K562 (cell line): ENCODE measurements at regions not wholly inside any gene's neighbourhood (a gene's known extent, or its start where the extent isn't known, plus 50 kb on each side); places are given as distances from the start of the nearest gene placed in this dataset.

Experiments
- CBX1 ChIP-seq: sonication (generic); IDR thresholded peaks from 2 replicates; pipeline ENCODE4 v1.6.1; 2016; ENCODE audit warnings: antibody characterized with exemption, low read depth, mild to moderate bottlenecking
- CREB5 ChIP-seq: fragments of 250-450 bp; sonication (Bioruptor Pico); IDR thresholded peaks from 2 replicates; pipeline ENCODE4 v1.5.0; 2020; ENCODE audit warnings: mild to moderate bottlenecking
- CXXC5 ChIP-seq: fragments of 250-450 bp; sonication (Bioruptor Pico); IDR thresholded peaks from 2 replicates; pipeline ENCODE4 v1.8.0; 2022; ENCODE audit warnings: inconsistent platforms, mild to moderate bottlenecking, moderate library complexity
- E2F5 ChIP-seq: sonication (generic); formaldehyde crosslinking; IDR thresholded peaks from 2 replicates; pipeline ENCODE4 v1.8.0; 2022; ENCODE audit warnings: mild to moderate bottlenecking, missing genetic modification reagents
- NCOA1 ChIP-seq: fragments of 450-650 bp; IDR thresholded peaks from 2 replicates; pipeline ENCODE4 v1.6.1; 2016; ENCODE audit warnings: low read depth
- NCOR1 ChIP-seq: fragments of 450-650 bp; IDR thresholded peaks from 2 replicates; pipeline ENCODE4 v1.6.1; 2016; ENCODE audit warnings: mild to moderate bottlenecking, moderate library complexity
- NFIC ChIP-seq: fragments of 450-650 bp; IDR thresholded peaks from 2 replicates; pipeline ENCODE4 v1.6.1; 2017; ENCODE audit warnings: mild to moderate bottlenecking, inconsistent platforms
- PATZ1 ChIP-seq: fragments of 250-450 bp; sonication (Bioruptor Pico); IDR thresholded peaks from 2 replicates; pipeline ENCODE4 v1.5.0; 2020; ENCODE audit warnings: mild to moderate bottlenecking, borderline replicate concordance
- SIX5 ChIP-seq, 2 experiments: IDR thresholded peaks; 2 replicates each; pipeline ENCODE4 v1.6.1; 2011; ENCODE audit warnings: low read length in 2 of 2, borderline replicate concordance in 1 of 2, low read depth in 1 of 2, mild to moderate bottlenecking in 1 of 2, moderate library complexity in 1 of 2; ENCODE audit not compliant: insufficient read depth in 1 of 2
- SNAPC5 ChIP-seq: fragments of 250-450 bp; sonication (Bioruptor Pico); IDR thresholded peaks from 2 replicates; pipeline ENCODE4 v1.8.0; 2021; ENCODE audit warnings: moderate library complexity, mild to moderate bottlenecking, inconsistent platforms
- SPI1 ChIP-seq: IDR thresholded peaks from 2 replicates; pipeline ENCODE4 v1.6.1; 2011; ENCODE audit warnings: low read depth, low read length, control low read depth, borderline replicate concordance
- TBP ChIP-seq: optimal IDR thresholded peaks from 2 replicates; pipeline ENCODE3; 2011; ENCODE audit warnings: low read depth, low read length, improper control_type of control experiment
- THRAP3 ChIP-seq: fragments of 450-650 bp; IDR thresholded peaks from 2 replicates; pipeline ENCODE4 v1.6.1; 2016; ENCODE audit warnings: mild to moderate bottlenecking, inconsistent platforms, borderline replicate concordance
- UBTF ChIP-seq, 2 experiments: IDR thresholded peaks; 2 replicates each; pipeline ENCODE4 v1.6.1; 2012; ENCODE audit warnings: improper control_type of control experiment in 2 of 2, low read depth in 2 of 2, low read length in 2 of 2, borderline replicate concordance in 1 of 2
- ZBED1 ChIP-seq: IDR thresholded peaks from 2 replicates; pipeline ENCODE4 v1.6.1; 2014
- ZFP91 ChIP-seq: sonication (generic); formaldehyde crosslinking; IDR thresholded peaks from 2 replicates; pipeline ENCODE4 v1.8.0; 2022; ENCODE audit warnings: mild to moderate bottlenecking, missing genetic modification reagents
- ZNF274 ChIP-seq: IDR thresholded peaks from 2 replicates; pipeline ENCODE4 v1.6.1; 2011; ENCODE audit warnings: low read depth, mild to moderate bottlenecking, low read length, moderate library complexity, borderline replicate concordance

GRCh38 chr3:153221748-153222162 is 59.7 kb downstream of the RAP2B start (continued):
- TF ChIP-seq UBTF (IDR thresholded peaks at IDR 0.05; ENCODE audit: borderline replicate concordance in 1 of 2, low read depth in 2 of 2, low read length in 2 of 2) (peak in 1 of 2 experiments; percentile 79; a peak in 1 of 4 replicates), PATZ1 (CRISPR knock-in tag) (no peak), THRAP3 (no peak), TBP (peak; percentile 17), NFIC (peak; percentile 43; the same call in 1 of the 2 replicates), SIX5 (IDR thresholded peaks at IDR 0.05; ENCODE audit: borderline replicate concordance in 1 of 2, insufficient read depth in 1 of 2, low read depth in 1 of 2, low read length in 2 of 2) (no peak), SPI1 (peak; percentile 24; the same call in 1 of the 2 replicates), CREB5 (no peak), ZFP91 (CRISPR knock-in tag) (no peak), NCOA1 (peak; percentile 35; the same call in 1 of the 2 replicates), ZBED1 (no peak), NCOR1 (peak; percentile 62), CBX1 (0 out of 2 replicates have a peak, but pooled peaks have one; percentile 35), CXXC5 (CRISPR knock-in tag) (peak; percentile 64), ZNF274 (no peak), SNAPC5 (CRISPR knock-in tag) (no peak), E2F5 (CRISPR knock-in tag) (no peak)
